GM21447 (cell line): ENCODE measurements at regions not wholly inside any gene's neighbourhood (a gene's known extent, or its start where the extent isn't known, plus 50 kb on each side); places are given as distances from the start of the nearest gene placed in this dataset.
"Not testable (repeated sequence)": the region's sequence is repeated elsewhere in the genome, so short reads cannot be mapped to it uniquely, and the experiment has no call there.

Source experiments
- ATAC-seq: cut with Tn5 transposase; IDR thresholded peaks from one replicate; pipeline ENCODE4 v1.9.1; 2021; ENCODE audit not compliant: unreplicated experiment

DNA sequence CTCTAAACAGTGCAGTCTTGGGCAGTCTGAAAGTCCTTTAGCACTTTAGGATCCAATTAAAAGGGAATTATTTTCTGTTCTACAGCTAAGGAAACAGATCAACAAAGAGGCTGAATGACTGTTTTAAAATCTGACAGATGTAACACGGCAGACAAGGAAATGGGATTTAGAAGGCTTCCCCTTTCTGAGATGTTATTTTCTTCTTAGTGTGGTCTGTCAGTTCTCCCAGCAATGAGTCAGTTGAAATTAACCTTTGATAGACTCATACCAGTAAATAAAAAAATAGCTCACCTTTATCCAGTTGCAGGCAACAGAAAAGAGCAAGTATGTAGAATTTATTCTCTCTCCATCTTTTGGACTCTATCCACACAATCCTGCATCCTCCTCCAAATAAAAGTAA is 98.1 kb downstream of the NEDD1 start:
- ATAC-seq = no peak

DNA sequence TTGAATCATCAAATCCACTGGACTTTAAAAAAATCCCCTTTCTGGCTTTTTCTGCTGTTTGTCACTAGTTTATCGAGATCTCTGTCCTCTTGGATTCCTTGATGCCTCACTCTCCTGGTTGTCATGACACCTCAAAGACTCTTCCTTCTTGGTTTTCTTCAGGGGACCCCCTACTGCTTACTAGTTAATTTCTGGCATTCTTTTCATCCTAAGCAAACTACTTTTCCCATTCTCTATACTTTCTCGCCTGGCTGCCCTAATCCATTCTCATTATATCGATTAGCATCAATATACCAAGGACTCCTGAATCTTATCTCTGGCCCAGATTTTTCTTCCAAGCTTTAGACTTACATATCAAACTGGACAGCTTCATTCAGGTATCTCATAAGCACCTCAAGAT is 98.6 kb downstream of the NEDD1 start:
- no peak for ATAC-seq

DNA sequence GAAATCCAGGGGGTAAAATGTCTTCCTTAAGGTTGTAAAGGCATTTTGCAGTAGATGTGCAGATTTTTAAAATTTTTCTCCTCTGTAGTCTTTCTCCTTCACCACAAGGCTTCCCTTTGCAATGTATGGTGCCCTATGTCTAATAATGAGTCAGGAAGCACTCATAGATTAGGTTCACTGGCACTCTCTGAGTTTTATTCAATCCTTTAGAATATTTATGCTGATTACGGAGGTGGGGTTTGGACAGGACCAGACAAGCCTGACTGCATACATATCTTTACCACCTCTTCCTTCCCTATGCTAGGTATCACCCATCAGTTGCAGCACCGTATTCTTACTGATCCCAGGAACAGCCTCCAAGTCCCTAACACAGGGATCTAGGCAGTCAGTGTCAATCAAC is 99.5 kb downstream of the NEDD1 start:
- ATAC-seq = no peak

DNA sequence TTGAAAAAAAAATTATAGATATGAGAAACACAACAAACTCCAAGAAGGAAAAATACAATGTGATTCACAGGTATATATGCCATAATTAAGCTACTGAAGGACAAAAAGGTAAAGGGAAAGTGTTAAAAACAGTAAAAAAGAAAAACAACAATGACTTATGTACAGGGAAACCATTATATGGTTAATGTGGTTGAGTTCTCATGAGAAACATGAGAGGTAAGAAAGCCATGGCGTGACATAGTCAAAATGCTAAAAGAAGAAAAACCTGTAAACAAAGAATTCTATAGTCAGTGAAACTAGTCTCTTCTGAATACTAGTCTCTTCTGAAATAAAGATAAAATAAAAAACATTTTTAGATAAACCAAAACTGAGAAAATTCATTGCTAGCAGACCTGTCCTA is 109.1 kb downstream of the NEDD1 start:
- no peak for ATAC-seq

DNA sequence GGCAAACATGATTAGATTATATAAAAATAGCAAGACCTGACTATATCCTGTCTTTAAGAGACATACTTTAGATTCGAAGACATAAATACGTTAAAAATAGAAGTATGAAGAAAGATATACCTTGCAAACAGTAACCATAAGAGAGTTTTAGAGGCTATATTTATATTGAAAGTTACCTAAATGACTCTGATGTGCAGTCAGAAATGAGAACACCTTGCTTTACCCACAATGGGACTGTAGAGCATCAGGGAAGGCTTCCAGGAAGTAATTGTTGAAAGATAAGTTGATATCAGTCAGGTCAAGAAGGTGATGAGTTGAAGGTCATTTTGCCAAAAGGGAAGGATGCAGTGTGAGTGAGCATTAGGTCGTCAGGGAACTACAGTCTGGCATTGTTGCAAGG is 110.2 kb downstream of the NEDD1 start:
- ATAC-seq = no peak

DNA sequence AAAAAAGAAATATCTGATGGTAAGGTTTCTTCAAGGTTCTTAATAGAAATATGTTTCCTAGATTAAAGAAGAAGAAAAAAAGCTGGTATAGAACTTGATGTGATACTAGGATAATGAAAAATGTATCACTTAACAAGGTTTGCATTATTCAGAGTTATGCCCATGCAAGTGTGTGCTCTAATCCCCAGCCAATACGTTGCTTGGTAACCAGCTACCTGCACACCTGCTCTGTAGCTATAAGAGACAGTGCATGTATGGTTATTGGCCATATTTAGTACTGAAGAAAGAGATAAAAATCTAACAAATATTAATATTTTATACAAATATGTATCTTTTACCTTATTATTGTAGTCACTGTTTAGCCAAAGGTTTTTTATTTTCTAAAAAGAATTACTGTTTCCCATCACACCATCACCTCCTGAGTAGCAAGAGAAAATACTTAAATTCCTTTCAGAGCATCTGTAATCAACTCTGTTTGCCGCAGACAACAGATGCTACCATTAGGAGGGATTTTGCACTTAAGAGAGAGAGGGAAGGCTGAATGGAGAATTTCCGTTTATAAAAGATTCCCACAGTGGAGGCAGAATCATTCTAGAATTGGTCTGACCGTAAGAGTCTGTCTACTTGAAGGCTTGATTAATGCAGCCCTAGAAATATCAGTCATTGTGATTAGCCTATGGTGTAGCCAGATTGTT is 115.6 kb downstream of the NEDD1 start:
- no peak for ATAC-seq

DNA sequence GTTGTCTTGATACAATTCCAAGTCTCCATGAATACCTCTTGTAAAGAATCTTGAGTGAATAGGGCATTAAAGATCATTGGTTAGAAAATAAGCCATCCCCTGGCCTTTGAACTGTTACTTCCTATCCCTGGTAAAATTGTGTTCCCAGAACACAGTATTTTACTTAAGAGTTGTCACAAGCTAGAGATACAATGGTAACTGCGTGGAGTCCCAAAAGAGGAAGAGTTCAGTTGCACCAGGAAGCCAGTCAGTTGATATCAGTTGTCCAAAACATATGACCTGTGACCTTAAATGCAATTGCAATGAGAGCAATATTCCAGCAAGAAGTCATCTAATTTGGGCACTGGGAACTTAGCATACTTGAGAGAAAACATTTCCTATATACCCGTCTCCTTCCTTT is 117.3 kb downstream of the NEDD1 start:
- ATAC-seq = no peak

DNA sequence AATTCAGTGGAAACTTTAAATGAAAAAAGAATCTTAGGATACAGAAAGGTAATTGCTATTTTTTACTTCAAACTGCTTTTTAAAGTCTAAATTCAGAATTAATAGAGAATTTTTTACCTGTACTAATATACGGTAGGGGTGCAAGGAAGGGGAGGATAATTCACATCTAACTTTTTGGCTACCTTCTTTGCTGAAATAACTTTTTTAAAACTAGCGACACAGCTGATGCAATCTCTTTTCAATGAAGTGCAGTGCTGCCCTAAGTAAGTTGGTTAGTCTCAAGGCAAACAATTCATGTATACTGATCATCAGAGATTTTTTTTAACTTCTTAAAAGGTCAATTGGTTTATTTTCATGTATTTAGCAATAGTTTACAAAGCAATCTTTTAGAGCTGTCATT is 119.8 kb downstream of the NEDD1 start:
- ATAC-seq = no peak

DNA sequence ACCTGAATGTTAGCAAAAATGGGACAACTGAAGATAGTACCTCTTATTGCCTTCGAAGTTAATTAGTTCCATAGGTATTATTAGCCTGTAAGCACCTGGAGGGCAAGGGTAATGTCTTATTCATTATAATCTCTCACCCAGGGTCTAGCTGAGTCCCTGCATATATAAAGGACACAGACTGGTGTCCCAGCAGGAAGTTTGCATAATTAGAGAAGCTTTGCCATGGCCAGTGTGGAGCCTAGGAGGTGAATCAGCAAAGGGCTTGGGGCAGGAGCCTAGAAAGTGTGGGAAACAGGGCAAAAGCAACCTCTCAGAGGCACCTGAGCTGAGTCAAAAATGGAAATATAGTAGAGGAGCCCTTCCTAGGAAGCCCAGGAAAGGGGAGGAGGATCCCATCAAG is 120.4 kb downstream of the NEDD1 start:
- no peak for ATAC-seq

DNA sequence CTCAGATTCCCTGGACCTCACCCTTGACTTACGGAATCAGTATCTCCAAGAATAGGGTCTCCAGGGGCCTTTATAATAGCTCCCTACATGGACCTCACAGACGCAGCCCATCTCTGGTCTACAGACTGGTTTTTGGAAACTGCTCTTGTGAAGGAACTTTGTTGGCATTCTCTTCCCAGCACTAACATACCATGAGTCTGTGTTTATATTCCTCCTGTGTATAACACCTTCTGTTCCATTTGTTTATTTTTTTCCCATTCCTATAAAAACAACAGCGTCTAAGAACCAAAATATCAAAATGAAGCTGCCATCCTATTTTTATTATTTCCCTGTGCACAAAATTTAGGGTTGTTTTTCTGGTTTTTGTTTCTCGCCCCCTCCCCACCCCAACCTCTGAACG is 131.1 kb downstream of the NEDD1 start:
- ATAC-seq = no peak

DNA sequence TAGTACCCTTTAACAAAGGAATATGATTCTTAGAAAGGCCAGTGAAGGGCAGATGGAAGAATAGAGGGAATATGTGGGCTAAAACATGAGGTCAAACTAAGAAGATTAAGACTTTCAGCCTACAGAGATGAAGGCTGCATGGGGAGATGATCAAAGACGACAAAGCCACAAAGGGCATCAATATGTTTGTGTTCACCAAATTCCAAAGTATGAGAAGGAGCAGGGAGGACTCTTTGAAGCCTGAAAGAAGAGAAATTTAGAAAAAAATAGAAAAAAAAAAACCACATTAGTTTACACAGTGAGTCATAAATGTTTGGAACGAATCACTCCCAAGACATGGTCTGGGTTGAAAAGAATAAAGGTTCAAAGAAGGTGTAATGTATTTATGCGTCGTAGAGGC is 131.8 kb downstream of the NEDD1 start:
- ATAC-seq = no peak

DNA sequence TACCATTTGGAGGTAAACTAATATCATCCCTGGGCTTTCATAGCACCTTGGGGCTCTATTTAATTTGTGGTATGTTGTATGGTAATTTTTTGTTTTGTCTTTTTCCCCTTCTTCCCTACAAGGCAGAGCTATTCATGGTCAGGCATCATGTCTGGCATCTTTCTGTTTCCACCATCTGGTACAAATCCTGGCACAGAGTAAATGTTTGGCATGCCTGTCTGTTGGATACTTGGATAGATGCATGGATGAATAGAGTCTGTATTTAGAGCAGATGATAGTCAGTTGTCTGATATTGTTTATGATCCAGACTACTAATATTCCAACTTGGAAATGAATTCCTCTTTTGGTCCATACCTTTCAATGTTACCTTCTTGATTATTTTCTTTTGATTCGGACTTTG is 139.8 kb downstream of the NEDD1 start:
- ATAC-seq = no peak

DNA sequence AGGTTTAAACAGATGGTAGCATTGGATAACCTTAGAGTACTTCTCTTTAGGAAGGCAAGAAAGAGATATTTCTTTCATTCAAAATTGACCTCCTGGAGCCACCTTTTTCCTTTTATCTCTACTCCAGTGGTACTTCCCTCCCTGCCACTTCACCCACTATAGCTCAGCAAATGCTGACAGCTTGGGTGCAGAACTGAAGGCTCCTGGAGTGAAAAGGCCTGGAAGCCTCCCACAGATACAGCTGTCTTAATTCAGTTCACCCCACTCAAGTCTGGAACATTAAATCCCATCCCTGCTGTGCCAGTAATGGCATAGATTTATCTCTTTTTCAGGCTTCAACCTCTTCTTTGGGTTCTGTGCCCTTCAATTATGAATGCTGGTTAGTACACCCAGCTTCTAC is 140.3 kb downstream of the NEDD1 start:
- no peak for ATAC-seq

DNA sequence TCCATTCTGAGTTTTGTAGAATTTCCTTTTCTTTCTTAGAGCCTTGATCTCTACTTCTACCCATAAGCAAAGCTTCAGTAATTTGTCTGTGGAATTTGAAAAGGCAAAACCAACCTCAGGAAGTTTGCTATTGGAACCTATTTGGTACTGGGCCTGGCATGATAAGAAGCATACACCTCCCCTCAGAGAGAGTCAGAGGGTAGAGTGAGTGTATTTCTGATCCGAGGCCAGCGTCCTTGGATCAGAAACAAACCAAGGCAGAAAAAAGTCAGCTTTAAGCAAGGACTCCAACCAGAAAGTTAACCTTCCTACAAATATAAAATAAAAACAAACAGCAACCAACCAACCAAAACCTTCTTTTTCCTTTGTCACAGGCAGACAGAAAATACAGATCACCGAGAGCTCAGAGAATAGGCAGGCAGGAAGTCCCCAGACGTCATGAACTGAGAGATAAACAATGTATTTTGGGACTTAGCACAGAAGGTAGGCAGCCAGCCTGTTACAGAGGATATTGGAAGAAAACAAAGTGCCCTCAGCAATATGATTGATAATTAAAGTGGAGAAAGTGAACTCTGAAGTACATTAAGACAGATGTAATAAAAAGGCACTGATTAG is 141.5 kb downstream of the NEDD1 start:
- no peak for ATAC-seq

DNA sequence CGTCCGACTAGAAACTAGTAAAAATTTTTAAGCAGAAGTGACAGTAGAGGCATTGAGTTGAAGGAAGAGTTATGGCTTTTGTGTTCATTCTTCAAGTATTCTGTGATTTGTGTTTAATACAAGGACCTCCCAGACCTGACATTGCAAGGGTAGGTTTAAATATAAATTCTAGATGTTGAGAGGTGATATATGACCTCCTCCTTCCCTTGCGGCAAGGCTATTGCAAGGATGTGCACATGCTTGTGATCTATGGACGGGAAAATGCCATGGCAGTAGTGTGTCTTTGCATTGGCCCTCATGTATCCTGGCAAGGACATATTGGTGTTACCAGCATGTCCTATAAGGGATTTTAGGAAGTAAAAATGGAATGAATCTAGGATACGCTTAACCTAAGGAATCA is 143.5 kb downstream of the NEDD1 start:
- ATAC-seq = no peak

DNA sequence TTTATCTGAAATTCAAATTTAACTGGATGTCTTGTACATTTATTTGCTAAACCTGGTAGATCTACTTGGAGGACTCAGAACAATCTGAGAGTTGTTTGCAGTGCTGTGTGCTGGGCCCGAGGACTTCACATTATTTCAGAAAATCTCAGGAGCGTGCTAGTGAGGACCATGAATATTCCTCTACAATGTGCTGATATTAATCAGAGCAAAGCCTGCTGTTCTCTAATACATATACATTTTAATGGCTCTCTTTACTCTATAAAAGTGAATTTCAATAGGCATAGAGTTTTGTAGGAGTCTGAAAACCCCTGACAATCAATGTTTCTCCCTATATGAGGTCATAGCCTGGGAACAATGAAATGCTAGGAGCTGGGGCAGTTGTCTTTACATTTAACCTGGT is 144.3 kb downstream of the NEDD1 start:
- ATAC-seq = no peak

DNA sequence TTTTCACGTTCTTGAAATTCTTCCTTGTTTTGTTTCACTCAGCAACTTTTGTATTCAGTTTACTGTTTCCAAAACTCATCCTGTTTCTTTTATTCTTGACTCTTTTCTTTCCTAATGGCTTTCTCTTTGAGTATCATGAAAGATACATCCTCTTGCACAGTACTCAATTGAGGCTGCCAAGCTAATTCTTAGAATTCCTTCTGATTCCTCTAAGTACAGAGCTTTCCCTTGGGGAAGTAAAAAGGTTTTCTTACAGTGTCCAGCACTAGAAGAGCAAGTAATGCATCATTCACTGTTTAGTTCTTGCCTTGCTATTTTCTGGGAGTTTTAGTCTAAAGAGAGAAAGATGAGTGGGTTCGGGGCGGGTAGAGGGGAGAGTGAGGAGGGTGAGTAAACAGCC is 154.1 kb downstream of the NEDD1 start:
- ATAC-seq = no peak

DNA sequence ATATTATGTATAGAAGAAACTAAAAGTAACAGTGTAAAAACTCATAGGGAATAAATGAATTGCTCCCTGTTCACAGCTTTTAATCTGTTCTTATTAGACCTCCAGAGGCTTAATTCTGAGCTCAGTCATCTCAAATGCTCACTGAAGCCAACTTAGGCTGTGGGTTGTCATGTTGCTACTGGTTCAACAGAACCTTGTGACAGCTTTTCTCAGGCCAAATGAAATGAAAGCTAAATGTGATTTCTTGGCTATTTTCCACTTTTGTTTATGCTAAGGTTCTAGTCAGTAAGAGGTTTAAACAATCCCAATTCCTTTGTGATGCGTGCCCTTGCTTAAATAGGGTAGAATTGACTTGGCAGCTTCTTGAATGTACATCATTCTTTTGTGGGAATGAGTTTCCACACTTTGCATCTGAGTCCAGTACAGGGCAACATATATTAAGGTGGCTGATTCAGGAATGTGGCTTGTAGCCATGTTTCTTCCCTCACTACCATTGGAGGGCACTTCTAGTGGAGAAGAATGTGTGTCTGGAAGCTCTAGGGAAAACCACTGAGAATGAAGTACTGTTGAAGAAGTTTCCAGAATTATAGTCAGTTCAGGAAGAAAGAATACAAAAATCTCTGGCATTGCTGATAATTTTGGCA is 156.4 kb downstream of the NEDD1 start:
- ATAC-seq = no peak

DNA sequence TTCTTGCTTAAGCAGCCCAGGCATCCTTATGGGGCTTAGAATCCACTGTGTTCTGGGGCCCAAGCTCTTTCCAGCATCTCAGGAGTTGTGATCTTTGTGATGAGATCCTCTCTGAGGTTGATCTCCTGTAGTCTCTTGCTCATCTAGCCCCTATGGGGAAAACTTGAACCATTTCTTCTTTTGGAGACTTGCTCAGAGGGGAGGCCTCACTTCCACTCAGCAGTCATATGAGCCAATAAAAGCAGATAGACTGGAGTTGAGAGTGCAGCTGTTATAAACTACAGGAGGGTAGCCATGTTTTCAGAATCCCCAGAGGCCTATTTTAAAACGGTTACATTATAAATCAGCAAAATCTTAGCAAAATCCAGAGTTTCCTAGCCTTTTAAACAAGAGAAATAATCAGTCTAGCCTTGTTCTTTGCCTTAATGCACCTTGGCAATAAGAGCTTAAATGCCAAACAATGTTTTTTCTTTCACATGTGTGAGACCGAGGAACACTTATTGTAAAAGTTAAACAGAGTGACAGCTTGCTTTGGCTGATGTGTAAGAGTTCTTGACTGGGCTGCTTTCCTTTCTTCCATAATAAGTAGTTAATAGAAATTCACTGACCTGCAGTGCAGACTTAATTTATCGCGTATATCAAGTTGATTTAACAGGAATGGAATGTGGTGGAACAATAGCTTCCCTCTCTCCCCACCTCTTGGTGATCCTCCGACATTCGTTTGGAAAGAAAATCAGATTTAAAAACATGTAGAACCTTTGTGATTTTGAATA is 168.3 kb downstream of the NEDD1 start:
- no peak for ATAC-seq

DNA sequence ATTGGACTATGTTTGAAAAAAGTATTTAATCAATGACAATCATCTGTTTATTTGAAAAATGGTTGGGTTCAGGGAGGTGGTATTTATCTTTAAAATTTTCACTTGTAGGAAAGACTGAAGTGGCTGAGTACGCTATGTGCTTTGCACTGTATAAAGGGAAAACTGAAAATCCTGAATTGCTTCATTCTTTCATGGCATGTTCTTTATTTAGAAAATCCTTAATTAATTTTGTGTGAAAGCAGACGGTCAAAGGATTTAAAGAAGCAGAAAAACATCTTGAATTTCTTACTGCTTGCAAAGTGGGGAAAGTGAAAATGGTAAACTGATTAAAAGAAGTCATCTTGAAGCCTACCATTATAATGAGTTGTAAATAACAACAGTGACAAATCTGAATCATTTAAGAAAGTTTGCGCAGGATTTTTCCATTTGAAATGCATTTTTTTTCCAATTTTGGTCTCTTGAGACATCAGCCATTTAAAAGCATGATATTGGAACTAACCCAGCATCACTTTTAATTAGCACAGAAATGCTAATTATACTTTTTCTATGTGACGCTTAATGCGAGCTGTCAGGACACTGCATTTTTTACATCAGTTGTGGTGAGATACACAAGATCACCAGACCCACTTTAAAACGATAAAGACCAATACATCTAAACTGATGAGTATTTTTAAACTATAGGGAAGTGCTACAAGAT is 169.0 kb downstream of the NEDD1 start:
- ATAC-seq = no peak

DNA sequence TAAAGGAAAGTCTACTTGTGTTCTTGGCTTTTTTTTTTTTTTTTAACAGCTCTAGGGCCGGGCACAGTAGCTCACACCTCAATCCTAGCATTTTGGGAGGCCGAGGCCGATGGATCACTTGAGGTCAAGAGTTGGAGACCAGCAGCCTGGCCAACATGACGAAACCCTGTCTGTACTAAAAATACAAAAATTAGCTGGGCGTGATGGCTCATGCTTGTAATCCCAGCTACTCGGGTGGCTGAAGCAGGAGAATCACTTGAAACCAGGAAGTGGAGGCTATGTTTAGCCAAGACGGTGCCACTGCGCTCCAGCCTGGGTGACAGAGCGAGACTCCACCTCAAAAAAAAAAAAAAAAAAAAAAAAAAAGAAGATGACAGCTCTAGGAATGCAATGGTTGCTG is 169.9 kb downstream of the NEDD1 start:
- ATAC-seq = not testable (repeated sequence)
